ENCODE measurements at regions not wholly inside any gene's neighbourhood (a gene's known extent, or its start where the extent isn't known, plus 50 kb on each side); places are given as distances from the start of the nearest gene placed in this dataset.
"Not testable (repeated sequence)": the region's sequence is repeated elsewhere in the genome, so short reads cannot be mapped to it uniquely, and the experiment has no call there.

GRCh38 chr10:28763471-28764170 lies 86.3 kb downstream of the BAMBI start:
- no peak overlapping the region for H3K4me3 ChIP-seq (ENCODE audit: low read depth, low read length)
- no peaks in the 10 kb centered on the region for H3K79me2 ChIP-seq (ENCODE audit: control insufficient read depth, insufficient read depth, low read length, unreplicated experiment)
- no peak overlapping the region for H3K27ac ChIP-seq (ENCODE audit: low read depth, low read length)
- peaks cover 33% of the 10 kb centered on the region for H3K27me3 ChIP-seq (ENCODE audit: insufficient read depth, low read length)
- no peaks in the 10 kb centered on the region for H3K4me1 ChIP-seq (ENCODE audit: control insufficient read depth, insufficient read depth, low read length, unreplicated experiment)
- H3K36me3 ChIP-seq (ENCODE audit: insufficient read depth, low read length), result no peaks in the 10 kb centered on the region
- no peak overlapping the region for H2AFZ ChIP-seq (ENCODE audit: low read length, unreplicated experiment)

- Histone ChIP-seq H3K4me1 (ENCODE audit: control insufficient read depth, insufficient read depth, low read length, unreplicated experiment) (no peaks in the 10 kb centered on the region), H2AFZ (ENCODE audit: low read length, unreplicated experiment) (no peak overlapping the region), H3K27ac (ENCODE audit: low read depth, low read length) (no peak overlapping the region), H3K36me3 (ENCODE audit: insufficient read depth, low read length) (no peaks in the 10 kb centered on the region), H3K79me2 (ENCODE audit: control insufficient read depth, insufficient read depth, low read length, unreplicated experiment) (no peaks in the 10 kb centered on the region), H3K4me3 (ENCODE audit: low read depth, low read length) (no peak overlapping the region), H3K27me3 (ENCODE audit: insufficient read depth, low read length) (peaks cover 33% of the 10 kb centered on the region)
These were observed 88.3 kb downstream of the BAMBI start for GRCh38 chr10:28765641-28766040.

- H2AFZ ChIP-seq (ENCODE audit: low read length, unreplicated experiment), result no peak overlapping the region
- peaks cover 14% of the 10 kb centered on the region for H3K27me3 ChIP-seq (ENCODE audit: insufficient read depth, low read length)
- no peak overlapping the region for H3K27ac ChIP-seq (ENCODE audit: low read depth, low read length)
- H3K4me3 ChIP-seq (ENCODE audit: low read depth, low read length), result no peak overlapping the region
- no peaks in the 10 kb centered on the region for H3K79me2 ChIP-seq (ENCODE audit: control insufficient read depth, insufficient read depth, low read length, unreplicated experiment)
- H3K4me1 ChIP-seq (ENCODE audit: control insufficient read depth, insufficient read depth, low read length, unreplicated experiment), result no peaks in the 10 kb centered on the region
- no peaks in the 10 kb centered on the region for H3K36me3 ChIP-seq (ENCODE audit: insufficient read depth, low read length)
These were observed 90.9 kb downstream of the BAMBI start for GRCh38 chr10:28768227-28768626.

GRCh38 chr10:28769091-28769604 lies 91.8 kb downstream of the BAMBI start:
- H3K4me3 ChIP-seq (ENCODE audit: low read depth, low read length), result no peak overlapping the region
- no peaks in the 10 kb centered on the region for H3K36me3 ChIP-seq (ENCODE audit: insufficient read depth, low read length)
- H3K79me2 ChIP-seq (ENCODE audit: control insufficient read depth, insufficient read depth, low read length, unreplicated experiment), result no peaks in the 10 kb centered on the region
- no peak overlapping the region for H2AFZ ChIP-seq (ENCODE audit: low read length, unreplicated experiment)
- no peak overlapping the region for H3K27ac ChIP-seq (ENCODE audit: low read depth, low read length)
- peaks cover 10% of the 10 kb centered on the region; the same call in 1 of the 2 replicates for H3K27me3 ChIP-seq (ENCODE audit: insufficient read depth, low read length)
- no peaks in the 10 kb centered on the region for H3K4me1 ChIP-seq (ENCODE audit: control insufficient read depth, insufficient read depth, low read length, unreplicated experiment)

GRCh38 chr10:28771580-28772090 lies 94.3 kb downstream of the BAMBI start:
- H3K27ac ChIP-seq (ENCODE audit: low read depth, low read length); H3K4me1 ChIP-seq (ENCODE audit: control insufficient read depth, insufficient read depth, low read length, unreplicated experiment); H3K27me3 ChIP-seq (ENCODE audit: insufficient read depth, low read length); H3K4me3 ChIP-seq (ENCODE audit: low read depth, low read length); H2AFZ ChIP-seq (ENCODE audit: low read length, unreplicated experiment); H3K79me2 ChIP-seq (ENCODE audit: control insufficient read depth, insufficient read depth, low read length, unreplicated experiment); H3K36me3 ChIP-seq (ENCODE audit: insufficient read depth, low read length): not testable (repeated sequence)

- Histone ChIP-seq H2AFZ (ENCODE audit: low read length, unreplicated experiment) (no peak overlapping the region), H3K4me1 (ENCODE audit: control insufficient read depth, insufficient read depth, low read length, unreplicated experiment) (no peaks in the 10 kb centered on the region), H3K36me3 (ENCODE audit: insufficient read depth, low read length) (no peaks in the 10 kb centered on the region), H3K79me2 (ENCODE audit: control insufficient read depth, insufficient read depth, low read length, unreplicated experiment) (no peaks in the 10 kb centered on the region), H3K27ac (ENCODE audit: low read depth, low read length) (no peak overlapping the region), H3K4me3 (ENCODE audit: low read depth, low read length) (no peak overlapping the region), H3K27me3 (ENCODE audit: insufficient read depth, low read length) (no peaks in the 10 kb centered on the region)
These were observed 97.0 kb downstream of the BAMBI start for GRCh38 chr10:28774051-28774995.

GRCh38 chr10:28775773-28776172 lies 98.5 kb downstream of the BAMBI start:
- Histone ChIP-seq H3K4me3 (ENCODE audit: low read depth, low read length) (no peak overlapping the region), H3K27ac (ENCODE audit: low read depth, low read length) (no peak overlapping the region), H3K27me3 (ENCODE audit: insufficient read depth, low read length) (no peaks in the 10 kb centered on the region)

GRCh38 chr10:28776519-28776918 lies 99.2 kb downstream of the BAMBI start:
- Histone ChIP-seq H3K27me3 (ENCODE audit: insufficient read depth, low read length) (no peaks in the 10 kb centered on the region), H3K79me2 (ENCODE audit: control insufficient read depth, insufficient read depth, low read length, unreplicated experiment) (no peaks in the 10 kb centered on the region), H3K4me1 (ENCODE audit: control insufficient read depth, insufficient read depth, low read length, unreplicated experiment) (no peaks in the 10 kb centered on the region), H3K27ac (ENCODE audit: low read depth, low read length) (no peak overlapping the region), H3K4me3 (ENCODE audit: low read depth, low read length) (no peak overlapping the region), H2AFZ (ENCODE audit: low read length, unreplicated experiment) (no peak overlapping the region), H3K36me3 (ENCODE audit: insufficient read depth, low read length) (no peaks in the 10 kb centered on the region)

More at GRCh38 chr10:28775773-28776172, 98.5 kb downstream of the BAMBI start:
- no peaks in the 10 kb centered on the region for H3K36me3 ChIP-seq (ENCODE audit: insufficient read depth, low read length)
- H2AFZ ChIP-seq (ENCODE audit: low read length, unreplicated experiment), result no peak overlapping the region
- H3K4me1 ChIP-seq (ENCODE audit: control insufficient read depth, insufficient read depth, low read length, unreplicated experiment), result no peaks in the 10 kb centered on the region
- H3K79me2 ChIP-seq (ENCODE audit: control insufficient read depth, insufficient read depth, low read length, unreplicated experiment), result no peaks in the 10 kb centered on the region

- H3K79me2 ChIP-seq (ENCODE audit: control insufficient read depth, insufficient read depth, low read length, unreplicated experiment), result no peaks in the 10 kb centered on the region
These were observed 100.6 kb downstream of the BAMBI start for GRCh38 chr10:28777911-28778310.

GRCh38 chr10:28778524-28778923 lies 101.2 kb downstream of the BAMBI start:
- H3K36me3 ChIP-seq (ENCODE audit: insufficient read depth, low read length), result no peaks in the 10 kb centered on the region
- H3K79me2 ChIP-seq (ENCODE audit: control insufficient read depth, insufficient read depth, low read length, unreplicated experiment), result no peaks in the 10 kb centered on the region
- no peak overlapping the region for H3K4me3 ChIP-seq (ENCODE audit: low read depth, low read length)
- no peak overlapping the region for H2AFZ ChIP-seq (ENCODE audit: low read length, unreplicated experiment)
- H3K4me1 ChIP-seq (ENCODE audit: control insufficient read depth, insufficient read depth, low read length, unreplicated experiment), result no peaks in the 10 kb centered on the region
- H3K27ac ChIP-seq (ENCODE audit: low read depth, low read length), result no peak overlapping the region
- no peaks in the 10 kb centered on the region for H3K27me3 ChIP-seq (ENCODE audit: insufficient read depth, low read length)

More at GRCh38 chr10:28777911-28778310, 100.6 kb downstream of the BAMBI start:
- Histone ChIP-seq H2AFZ (ENCODE audit: low read length, unreplicated experiment) (no peak overlapping the region), H3K4me3 (ENCODE audit: low read depth, low read length) (no peak overlapping the region), H3K4me1 (ENCODE audit: control insufficient read depth, insufficient read depth, low read length, unreplicated experiment) (no peaks in the 10 kb centered on the region), H3K27ac (ENCODE audit: low read depth, low read length) (no peak overlapping the region), H3K36me3 (ENCODE audit: insufficient read depth, low read length) (no peaks in the 10 kb centered on the region), H3K27me3 (ENCODE audit: insufficient read depth, low read length) (no peaks in the 10 kb centered on the region)

Measured in ACC112 (cell line).